Heart left ventricle (tissue), 16 donors: ENCODE measurements at regions not wholly inside any gene's neighbourhood (a gene's known extent, or its start where the extent isn't known, plus 50 kb on each side); places are given as distances from the start of the nearest gene placed in this dataset.

ENCODE experiments used
- ATAC-seq, 4 donors: fragments of 200-7000 bp; cut with Tn5 transposase; one replicate each; pipeline ENCODE4 v1.9.1; 2020 to 2022; ENCODE audit warnings: moderate library complexity in 4 of 4, mild to moderate bottlenecking in 3 of 4, moderate number of reproducible peaks in 1 of 4
- DNase-seq, 5 donors: peaks; one replicate each; pipeline ENCODE4 v3.0.0-alpha.2; 2020
- H3K27ac ChIP-seq, 12 donors: fragments of 200-600 bp; sonication (generic) in 4 of 12; one replicate each; pipeline versions ENCODE4 v1.5.0 to v1.8.0; 2016 to 2022; ENCODE audit warnings: mild to moderate bottlenecking in 2 of 12
- H3K27me3 ChIP-seq, 9 donors: fragments of 200-600 bp; sonication (generic) in 2 of 9; one replicate each; pipeline versions ENCODE4 v1.5.1 to v1.8.0; 2016 to 2022; ENCODE audit warnings: mild to moderate bottlenecking in 3 of 9
- H3K36me3 ChIP-seq, 9 donors: fragments of 200-600 bp; sonication (generic) in 2 of 9; one replicate each; pipeline versions ENCODE4 v1.5.0 to v1.8.0; 2018 to 2022; ENCODE audit warnings: mild to moderate bottlenecking in 2 of 9
- H3K4me1 ChIP-seq, 12 donors: fragments of 200-600 bp; sonication (generic) in 4 of 12; one replicate each; pipeline versions ENCODE4 v1.5.0 to v1.8.0; 2016 to 2022; ENCODE audit warnings: mild to moderate bottlenecking in 3 of 12
- H3K4me3 ChIP-seq, 12 donors: fragments of 200-600 bp; sonication (generic) in 4 of 12; one replicate each; pipeline versions ENCODE4 v1.5.0 to v1.8.0; 2017 to 2022; ENCODE audit warnings: mild to moderate bottlenecking in 9 of 12, moderate library complexity in 4 of 12
- H3K9me3 ChIP-seq, 12 donors: fragments of 200-600 bp; sonication (generic) in 4 of 12; one replicate each; pipeline versions ENCODE4 v1.5.0 to v1.8.0; 2016 to 2022; ENCODE audit warnings: mild to moderate bottlenecking in 1 of 12
- CTCF ChIP-seq, 12 donors: fragments of 200-600 bp; sonication (generic) in 4 of 12; IDR thresholded peaks; one replicate each; pipeline versions ENCODE4 v1.5.0 to v1.8.0; 2018 to 2022; ENCODE audit warnings: antibody characterized with exemption in 12 of 12, mild to moderate bottlenecking in 5 of 12
- POLR2A ChIP-seq, 2 donors: fragments of 450-650 bp; IDR thresholded peaks; one replicate each; pipeline ENCODE4 v1.6.1; 2017; ENCODE audit warnings: antibody characterized with exemption in 2 of 2, mild to moderate bottlenecking in 2 of 2, moderate library complexity in 2 of 2
- WGBS, 4 donors: extraction: QIAGEN DNeasy Blood & Tissue Kit in 2 of 4; methylation state at CpG; one replicate each; pipeline versions ENCODE4 v1.1.5 to v1.1.7; 2013 to 2018; 5-methylcytosine and 5-hydroxymethylcytosine counted together
- intact Hi-C, 10 donors: fragments of 100-400 bp; cut with DNase I; formaldehyde crosslinking; loops; one replicate each; pipeline versions ENCODE4 v1.11.1 to v1.14.2; 2022
- donor health status: ischemic (EF 13 %, LVEDD 7.1; RV severe dilation, severe dysfunction).
- donor health status: healthy with polysubstance abuse.
- donor health status: DM: no; HTN: yes; CAD: no.
- donor health status: DM: no; HTN: no; CAD: no.
- donor health status: ischemic (EF 25% LVEDD 6.9; RV normal size, moderate dysfunction).
- donor health status: ischemic (EF 25% LVEDD 5.7; RV mildly dilated, moderate dysfunction).
- donor health status: healthy.
- donor health status: DM: yes; HTN: yes; CAD: no.
- donor health status: ischemic (EF 35%, LVEDD 5.7; RV mildly dilated, moderate dysfunction).
- donor health status: nonischemic (EF 11% LVEDD 7.7; RV severe dilation, severe dysfunction).
- donor health status: DM: yes; HTN: yes; CAD: no.
- donor health status: PGD.
- donor health status: ischemic (EF 29% LVEDD 5.4; RV normal size, mild dysfunction).
- donor health status: nonischemic (EF 23%, LVEDD 6.1; RV moderate dilation, normal function).

GRCh38 chr3:15884132-15884531, 86.4 kb upstream of the ANKRD28 start:
- DNase-seq (no peak), ATAC-seq (no peak)
- intact Hi-C loops, result no loop called here
- H3K4me3 ChIP-seq, result no peak overlapping the region
- 79 to 95% (median 83%) methylated on average over 1 of the region's 1 CpG for WGBS, 4 donors
- no peaks in the 10 kb centered on the region for H3K4me1 ChIP-seq
- H3K27me3 ChIP-seq, result no peaks in the 10 kb centered on the region
- no peak overlapping the region for H3K27ac ChIP-seq
- no peaks in the 10 kb centered on the region for H3K36me3 ChIP-seq
- no peaks in the 10 kb centered on the region for H3K9me3 ChIP-seq
- no peak for TF ChIP-seq CTCF (IDR thresholded peaks at IDR 0.05)
- TF ChIP-seq POLR2A (IDR thresholded peaks at IDR 0.05), result no peak

GRCh38 chr3:15886521-15886920, 88.7 kb upstream of the ANKRD28 start:
- DNase-seq (no peak), ATAC-seq (no peak)
- H3K4me1 ChIP-seq, result no peaks in the 10 kb centered on the region
- H3K4me3 ChIP-seq, result no peak overlapping the region
- intact Hi-C loops, result no loop called here
- H3K27ac ChIP-seq, result no peak overlapping the region
- TF ChIP-seq CTCF (IDR thresholded peaks at IDR 0.05), result no peak
- TF ChIP-seq POLR2A (IDR thresholded peaks at IDR 0.05), result no peak
- no peaks in the 10 kb centered on the region for H3K36me3 ChIP-seq
- no peaks in the 10 kb centered on the region for H3K9me3 ChIP-seq
- no peaks in the 10 kb centered on the region for H3K27me3 ChIP-seq

- H3K4me1 ChIP-seq, result no peaks in the 10 kb centered on the region
- H3K36me3 ChIP-seq, result no peaks in the 10 kb centered on the region
- intact Hi-C loops, result no loop called here
- H3K27ac ChIP-seq, result no peak overlapping the region
- no peaks in the 10 kb centered on the region for H3K27me3 ChIP-seq
- TF ChIP-seq CTCF (IDR thresholded peaks at IDR 0.05) (no peak), POLR2A (IDR thresholded peaks at IDR 0.05) (no peak)
- no peak for DNase-seq
- H3K9me3 ChIP-seq, result no peaks in the 10 kb centered on the region
- H3K4me3 ChIP-seq, result no peak overlapping the region
- ATAC-seq, result no peak
Measured at GRCh38 chr3:15887261-15887660, 89.5 kb upstream of the ANKRD28 start.

- ATAC-seq, result no peak
- intact Hi-C loops, result no loop called here
- Histone ChIP-seq H3K4me1 (peaks cover 0 to 8% (median 0%) of the 10 kb centered on the region in 12 donors), H3K27ac (no peak overlapping the region), H3K9me3 (no peaks in the 10 kb centered on the region), H3K4me3 (no peak overlapping the region), H3K27me3 (no peaks in the 10 kb centered on the region), H3K36me3 (no peaks in the 10 kb centered on the region)
- TF ChIP-seq CTCF (IDR thresholded peaks at IDR 0.05) (no peak), POLR2A (IDR thresholded peaks at IDR 0.05) (no peak)
- DNase-seq, result no peak
Measured at GRCh38 chr3:15889936-15890335, 92.2 kb upstream of the ANKRD28 start.
